NCI-H128 (cell line): ENCODE measurements at regions not wholly inside any gene's neighbourhood (a gene's known extent, or its start where the extent isn't known, plus 50 kb on each side); places are given as distances from the start of the nearest gene placed in this dataset.
"Not testable (repeated sequence)": the region's sequence is repeated elsewhere in the genome, so short reads cannot be mapped to it uniquely, and the experiment has no call there.

ENCODE experiments used
- DNase-seq: peaks from one replicate; lab custom pipeline; 2025; ENCODE audit not compliant: unreplicated experiment; lab: John Stamatoyannopoulos, UW

GRCh38 chr2:122747670-122748069 is 992.2 kb downstream of the TSN start:
- DNase-seq: no peak

- no peak for DNase-seq
Measured at GRCh38 chr2:122748552-122749011, 993.1 kb downstream of the TSN start.

GRCh38 chr2:122749405-122749804 is 994.0 kb downstream of the TSN start:
- no peak for DNase-seq

- no peak for DNase-seq
Measured at GRCh38 chr2:122750095-122750494, 994.6 kb downstream of the TSN start.

GRCh38 chr2:122750808-122751207 is 995.4 kb downstream of the TSN start:
- no peak for DNase-seq

- no peak for DNase-seq
Measured at GRCh38 chr2:122753336-122753735, 997.9 kb downstream of the TSN start.

- DNase-seq: no peak
Measured at GRCh38 chr2:122754561-122754960, 999.1 kb downstream of the TSN start.

- DNase-seq: no peak
Measured at GRCh38 chr2:122755281-122755780, 999.9 kb downstream of the TSN start.

GRCh38 chr2:122758967-122759366 is 1003.5 kb downstream of the TSN start:
- DNase-seq: no peak

GRCh38 chr2:122764014-122764413 is 1008.6 kb downstream of the TSN start:
- no peak for DNase-seq

- no peak for DNase-seq
Measured at GRCh38 chr2:122780251-122780650, 1024.8 kb downstream of the TSN start.

- no peak for DNase-seq
Measured at GRCh38 chr2:122794100-122794499, 1038.6 kb downstream of the TSN start.

GRCh38 chr2:122795763-122796162 is 1040.3 kb downstream of the TSN start:
- no peak for DNase-seq

- DNase-seq: no peak
Measured at GRCh38 chr2:122799391-122799790, 1043.9 kb downstream of the TSN start.

- DNase-seq: no peak
Measured at GRCh38 chr2:122800781-122801180, 1045.3 kb downstream of the TSN start.

GRCh38 chr2:122804494-122804893 is 1049.0 kb downstream of the TSN start:
- no peak for DNase-seq

GRCh38 chr2:122805346-122805745 is 1049.9 kb downstream of the TSN start:
- DNase-seq: no peak

- no peak for DNase-seq
Measured at GRCh38 chr2:122808286-122808969, 1053.0 kb downstream of the TSN start.

GRCh38 chr2:122812214-122812613 is 1056.8 kb downstream of the TSN start:
- not testable (repeated sequence) for DNase-seq

GRCh38 chr2:122815120-122815519 is 1059.7 kb downstream of the TSN start:
- no peak for DNase-seq

- DNase-seq: no peak
Measured at GRCh38 chr2:122816803-122817202, 1061.4 kb downstream of the TSN start.

- DNase-seq: no peak
Measured at GRCh38 chr2:122822319-122822718, 1066.9 kb downstream of the TSN start.

- no peak for DNase-seq
Measured at GRCh38 chr2:122830157-122830556, 1074.7 kb downstream of the TSN start.
